Ascending aorta (tissue), 2 donors: ENCODE measurements at regions not wholly inside any gene's neighbourhood (a gene's known extent, or its start where the extent isn't known, plus 50 kb on each side); places are given as distances from the start of the nearest gene placed in this dataset.

Experiments used
- DNase-seq, 2 donors: peaks; one replicate each; pipeline ENCODE4 v3.0.0-alpha.2; 2019; ENCODE audit warnings: low spot score in 2 of 2
- H3K27ac ChIP-seq, 2 donors: fragments of 200-600 bp; sonication (generic); one replicate each; pipeline ENCODE4 v1.5.1; 2016 to 2017; ENCODE audit warnings: mild to moderate bottlenecking in 1 of 2
- H3K27me3 ChIP-seq: fragments of 200-600 bp; sonication (generic); one replicate; pipeline ENCODE4 v1.5.1; 2017
- H3K36me3 ChIP-seq, 2 donors: fragments of 200-600 bp; sonication (generic); one replicate each; pipeline ENCODE4 v1.5.1; 2016
- H3K4me1 ChIP-seq, 2 donors: fragments of 200-600 bp; sonication (generic); one replicate each; pipeline ENCODE4 v1.5.1; 2016 to 2017; ENCODE audit warnings: mild to moderate bottlenecking in 1 of 2
- H3K4me3 ChIP-seq, 2 donors: fragments of 200-600 bp; sonication (generic); one replicate each; pipeline ENCODE4 v1.5.1; 2016 to 2017; ENCODE audit warnings: mild to moderate bottlenecking in 1 of 2
- H3K9me3 ChIP-seq, 2 donors: fragments of 200-600 bp; sonication (generic); one replicate each; pipeline ENCODE4 v1.5.1; 2016
- intact Hi-C: fragments of 100-400 bp; cut with DNase I; formaldehyde crosslinking; loops from one replicate; pipeline ENCODE4 v1.15.1; 2023
- TF ChIP-seq, protein P1 (sequence below), 3 experiments: fragments of 200-600 bp in 2 of 3; fragments of 450-650 bp in 1 of 3; sonication (generic) in 2 of 3; IDR thresholded peaks; one replicate each; pipeline ENCODE4 v1.5.1; 2016 to 2019; ENCODE audit warnings: antibody characterized with exemption in 3 of 3, mild to moderate bottlenecking in 1 of 3, moderate library complexity in 1 of 3

DNA sequence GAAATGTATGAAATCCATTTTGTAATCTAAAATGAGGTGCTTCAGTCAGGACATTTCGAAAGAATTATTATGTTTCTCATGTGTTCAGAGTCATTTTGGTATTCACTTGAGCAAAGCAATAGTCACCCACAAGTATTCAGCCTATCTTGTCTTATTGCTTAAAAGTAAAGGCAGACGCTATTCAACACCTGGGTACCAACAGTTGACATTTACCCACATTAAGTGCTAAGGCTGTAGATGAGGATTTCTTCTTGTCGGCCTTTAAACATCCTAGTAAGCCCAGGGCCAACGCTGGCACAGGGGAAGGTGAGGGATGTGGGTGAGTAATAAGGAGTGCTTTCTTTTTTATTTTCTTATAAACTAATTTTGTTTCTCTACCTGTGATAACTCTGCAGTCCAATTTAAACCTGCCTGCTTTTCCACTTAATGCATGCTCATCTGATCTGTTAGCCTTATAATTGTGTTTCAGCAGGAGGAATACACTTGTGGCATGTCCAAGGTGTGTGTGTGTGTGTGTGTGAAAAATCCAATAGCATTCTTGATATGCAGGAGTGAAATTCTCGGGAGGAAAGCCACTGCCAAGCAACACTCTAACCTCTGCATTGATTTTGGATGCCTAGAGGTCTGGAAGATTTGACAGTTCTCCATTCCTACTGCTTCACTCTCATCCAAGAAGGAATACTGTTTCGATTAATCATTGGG lies 252.0 kb downstream of the SOX4 start:
- H3K9me3 ChIP-seq: no peaks in the 10 kb centered on the region
- no peaks in the 10 kb centered on the region for H3K36me3 ChIP-seq
- H3K27ac ChIP-seq: no peak overlapping the region
- no peak overlapping the region for H3K4me3 ChIP-seq
- TF ChIP-seq, protein P1, sequence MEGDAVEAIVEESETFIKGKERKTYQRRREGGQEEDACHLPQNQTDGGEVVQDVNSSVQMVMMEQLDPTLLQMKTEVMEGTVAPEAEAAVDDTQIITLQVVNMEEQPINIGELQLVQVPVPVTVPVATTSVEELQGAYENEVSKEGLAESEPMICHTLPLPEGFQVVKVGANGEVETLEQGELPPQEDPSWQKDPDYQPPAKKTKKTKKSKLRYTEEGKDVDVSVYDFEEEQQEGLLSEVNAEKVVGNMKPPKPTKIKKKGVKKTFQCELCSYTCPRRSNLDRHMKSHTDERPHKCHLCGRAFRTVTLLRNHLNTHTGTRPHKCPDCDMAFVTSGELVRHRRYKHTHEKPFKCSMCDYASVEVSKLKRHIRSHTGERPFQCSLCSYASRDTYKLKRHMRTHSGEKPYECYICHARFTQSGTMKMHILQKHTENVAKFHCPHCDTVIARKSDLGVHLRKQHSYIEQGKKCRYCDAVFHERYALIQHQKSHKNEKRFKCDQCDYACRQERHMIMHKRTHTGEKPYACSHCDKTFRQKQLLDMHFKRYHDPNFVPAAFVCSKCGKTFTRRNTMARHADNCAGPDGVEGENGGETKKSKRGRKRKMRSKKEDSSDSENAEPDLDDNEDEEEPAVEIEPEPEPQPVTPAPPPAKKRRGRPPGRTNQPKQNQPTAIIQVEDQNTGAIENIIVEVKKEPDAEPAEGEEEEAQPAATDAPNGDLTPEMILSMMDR (IDR thresholded peaks at IDR 0.05): no peak
- no peaks in the 10 kb centered on the region for H3K27me3 ChIP-seq
- H3K4me1 ChIP-seq: peaks cover 3 to 11% of the 10 kb centered on the region in 2 donors
- no peak for DNase-seq
- intact Hi-C loops: no loop called here

- no peaks in the 10 kb centered on the region for H3K36me3 ChIP-seq
- no peaks in the 10 kb centered on the region for H3K27me3 ChIP-seq
- H3K4me1 ChIP-seq: peaks cover 3 to 11% of the 10 kb centered on the region in 2 donors
- no peak for DNase-seq
- no peak overlapping the region for H3K27ac ChIP-seq
- TF ChIP-seq, protein P1 (IDR thresholded peaks at IDR 0.05): no peak
- H3K4me3 ChIP-seq: no peak overlapping the region
- H3K9me3 ChIP-seq: no peaks in the 10 kb centered on the region
- intact Hi-C loops: no loop called here
Measured at GRCh38 chr6:21846541-21847451, 253.2 kb downstream of the SOX4 start.

GRCh38 chr6:21847711-21848480 lies 254.3 kb downstream of the SOX4 start:
- Histone ChIP-seq H3K27ac (no peak overlapping the region), H3K9me3 (no peaks in the 10 kb centered on the region), H3K36me3 (no peaks in the 10 kb centered on the region), H3K4me3 (no peak overlapping the region), H3K27me3 (no peaks in the 10 kb centered on the region), H3K4me1 (peaks cover 3 to 11% of the 10 kb centered on the region in 2 donors)
- TF ChIP-seq, protein P1 (IDR thresholded peaks at IDR 0.05): no peak
- intact Hi-C loops: no loop called here
- DNase-seq: no peak

DNA sequence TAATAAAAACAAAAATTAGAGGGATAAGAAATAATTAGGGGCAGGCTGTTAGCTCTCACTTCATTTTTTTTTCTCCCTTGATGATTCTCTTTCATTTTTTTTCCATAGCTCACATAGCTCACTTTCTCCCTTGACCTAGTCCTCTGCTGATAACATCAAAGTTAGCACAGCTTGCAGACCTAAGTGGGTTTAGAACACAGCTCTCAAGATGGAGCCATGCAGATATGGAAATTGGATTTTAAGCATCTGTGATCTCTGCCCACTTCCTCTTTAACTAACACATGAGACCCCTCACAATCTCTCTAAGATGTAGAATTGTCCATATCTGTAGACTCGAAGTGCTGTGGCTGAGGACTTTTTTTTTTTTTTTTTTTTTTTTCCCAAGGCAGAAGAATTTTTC lies 257.1 kb downstream of the SOX4 start:
- no peaks in the 10 kb centered on the region for H3K27me3 ChIP-seq
- no peak overlapping the region for H3K4me3 ChIP-seq
- intact Hi-C loops: no loop called here

More for the DNA sequence above, 257.1 kb downstream of the SOX4 start:
- no peak overlapping the region for H3K27ac ChIP-seq
- no peak for DNase-seq
- no peaks in the 10 kb centered on the region for H3K36me3 ChIP-seq
- H3K9me3 ChIP-seq: no peaks in the 10 kb centered on the region
- TF ChIP-seq, protein P1 (IDR thresholded peaks at IDR 0.05): no peak
- H3K4me1 ChIP-seq: peaks cover 3 to 9% of the 10 kb centered on the region in 2 donors
